Activated naive CD4-positive, alpha-beta T cell treated with anti-CD3 and anti-CD28 coated beads, Interleukin-2, amount 50 U/mL, for 24 hours (primary cell): ENCODE measurements at regions not wholly inside any gene's neighbourhood (a gene's known extent, or its start where the extent isn't known, plus 50 kb on each side); places are given as distances from the start of the nearest gene placed in this dataset.
"Not testable (repeated sequence)": the region's sequence is repeated elsewhere in the genome, so short reads cannot be mapped to it uniquely, and the experiment has no call there.

ENCODE experiments used
- H3K27ac Mint-ChIP-seq: one replicate; pipeline ENCODE4 v1.8.0; 2021; ENCODE audit warnings: mild to moderate bottlenecking, mixed read lengths
- H3K27me3 Mint-ChIP-seq: one replicate; pipeline ENCODE4 v1.8.0; 2021; ENCODE audit warnings: mixed read lengths
- H3K36me3 Mint-ChIP-seq: one replicate; pipeline ENCODE4 v1.8.0; 2021; ENCODE audit warnings: mixed read lengths
- H3K4me1 Mint-ChIP-seq: one replicate; pipeline ENCODE4 v1.8.0; 2021; ENCODE audit warnings: mixed read lengths
- H3K4me3 Mint-ChIP-seq: one replicate; pipeline ENCODE4 v1.8.0; 2021; ENCODE audit warnings: mild to moderate bottlenecking, mixed read lengths
- H3K9me3 Mint-ChIP-seq: one replicate; pipeline ENCODE4 v1.8.0; 2021; ENCODE audit warnings: mixed read lengths

DNA sequence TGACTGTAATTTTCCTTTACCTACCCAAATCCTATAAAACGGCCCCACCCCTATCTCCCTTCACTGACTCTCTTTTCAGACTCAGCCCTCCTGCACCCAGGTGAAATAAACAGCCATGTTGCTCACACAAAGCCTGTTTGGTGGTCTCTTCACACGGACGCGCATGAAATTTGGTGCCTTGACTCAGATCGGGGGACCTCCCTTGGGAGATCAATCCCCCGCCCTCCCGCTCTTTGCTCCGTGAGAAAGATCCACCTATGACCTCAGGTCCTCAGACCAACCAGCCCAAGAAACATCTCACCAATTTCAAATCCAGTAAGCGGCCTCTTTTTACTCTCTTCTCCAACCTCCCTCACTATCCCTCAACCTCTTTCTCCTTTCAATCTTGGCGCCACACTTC, 1344.7 kb upstream of the GOT2 start:
- H3K27ac Mint-ChIP-seq, H3K36me3 Mint-ChIP-seq, H3K4me3 Mint-ChIP-seq, H3K4me1 Mint-ChIP-seq, H3K27me3 Mint-ChIP-seq: not testable (repeated sequence)
- H3K9me3 Mint-ChIP-seq, result peaks cover 17% of the 10 kb centered on the region

DNA sequence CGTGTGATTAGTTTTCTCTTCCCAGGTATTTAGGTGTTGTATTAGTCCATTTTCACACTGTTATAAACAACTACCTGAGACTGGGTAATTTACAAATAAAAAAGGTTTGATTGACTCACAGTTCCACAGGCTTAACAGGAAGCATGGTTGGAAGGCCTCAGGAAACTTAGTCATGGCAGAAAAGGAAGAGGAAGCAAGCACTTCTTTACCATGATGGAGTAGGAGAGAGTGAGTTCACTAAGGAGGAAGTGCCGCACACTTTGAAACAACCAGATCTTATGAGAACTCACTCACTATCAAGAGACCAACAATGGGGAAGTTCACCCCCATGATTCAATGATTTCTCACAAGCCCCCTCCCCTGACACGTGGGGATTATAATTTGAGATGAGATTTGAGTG, 1343.7 kb upstream of the GOT2 start:
- Mint-ChIP-seq H3K4me3 (no peak overlapping the region), H3K27ac (no peak overlapping the region), H3K9me3 (peaks cover 16% of the 10 kb centered on the region), H3K27me3 (no peaks in the 10 kb centered on the region), H3K36me3 (no peaks in the 10 kb centered on the region), H3K4me1 (no peaks in the 10 kb centered on the region)

DNA sequence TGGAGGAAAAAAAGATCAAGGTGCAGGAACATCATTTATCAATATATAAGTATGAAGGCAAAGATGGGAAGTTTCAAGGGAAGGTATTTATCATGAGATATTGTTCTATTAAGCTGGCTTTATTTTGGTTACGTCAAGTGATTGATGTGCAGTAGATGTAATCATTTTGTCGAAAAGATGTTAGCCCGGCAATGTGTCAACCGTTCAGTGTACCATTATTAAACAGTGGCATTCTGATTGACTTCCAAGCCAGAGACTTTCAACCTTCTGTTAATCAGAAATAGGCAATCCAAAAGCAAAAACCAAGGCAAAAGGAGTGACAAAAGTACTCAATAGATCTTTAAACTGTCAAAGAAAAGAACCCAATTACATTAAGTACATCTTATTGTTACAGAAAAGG, 1340.3 kb upstream of the GOT2 start:
- Mint-ChIP-seq H3K27me3 (no peaks in the 10 kb centered on the region), H3K9me3 (peaks cover 11% of the 10 kb centered on the region), H3K27ac (no peak overlapping the region), H3K4me3 (no peak overlapping the region), H3K36me3 (no peaks in the 10 kb centered on the region), H3K4me1 (no peaks in the 10 kb centered on the region)

DNA sequence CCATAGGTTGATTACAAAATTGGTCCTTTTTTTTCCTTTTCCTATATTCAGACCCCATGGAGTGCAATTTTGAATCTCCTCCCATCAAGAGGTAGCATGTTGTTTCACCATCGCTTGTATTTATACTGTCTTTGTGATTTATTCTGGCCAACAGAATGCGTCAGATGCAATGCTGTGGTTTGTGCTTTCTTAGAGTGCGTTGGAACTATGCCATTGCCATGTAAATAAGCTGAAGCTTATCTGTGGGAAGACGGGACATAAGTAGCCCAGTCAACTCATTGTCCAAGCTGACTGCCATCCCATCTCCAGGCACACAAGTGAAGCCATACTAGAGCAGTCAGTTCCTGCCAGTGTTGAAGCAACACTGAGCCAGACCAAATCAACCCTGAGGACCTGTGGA, 1339.3 kb upstream of the GOT2 start:
- no peak overlapping the region for H3K4me3 Mint-ChIP-seq
- H3K27ac Mint-ChIP-seq, result no peak overlapping the region
- peaks cover 5% of the 10 kb centered on the region for H3K9me3 Mint-ChIP-seq
- H3K27me3 Mint-ChIP-seq, result no peaks in the 10 kb centered on the region
- no peaks in the 10 kb centered on the region for H3K36me3 Mint-ChIP-seq
- H3K4me1 Mint-ChIP-seq, result no peaks in the 10 kb centered on the region

DNA sequence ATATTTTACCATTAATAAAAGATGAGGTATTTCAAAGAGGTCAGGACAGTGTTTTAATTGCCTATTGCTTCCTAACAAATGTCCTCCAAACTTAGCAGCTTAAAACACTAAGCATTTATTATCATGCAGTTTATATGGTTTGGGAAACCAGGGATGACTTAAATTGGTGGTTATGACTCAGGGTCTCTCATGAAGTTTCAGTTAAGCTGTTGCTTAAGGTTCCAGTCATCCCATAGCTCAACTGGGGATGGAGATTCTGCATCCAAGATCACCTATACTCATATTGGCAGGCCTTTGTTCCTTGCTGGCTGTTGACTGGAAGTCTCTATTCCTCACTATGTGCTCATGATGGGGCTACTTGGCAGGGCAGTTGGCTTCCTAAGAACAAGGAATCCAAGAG, 1329.9 kb upstream of the GOT2 start:
- H3K4me3 Mint-ChIP-seq, result no peak overlapping the region
- H3K9me3 Mint-ChIP-seq, result no peaks in the 10 kb centered on the region
- H3K27me3 Mint-ChIP-seq, result no peaks in the 10 kb centered on the region
- no peak overlapping the region for H3K27ac Mint-ChIP-seq
- H3K36me3 Mint-ChIP-seq, result no peaks in the 10 kb centered on the region
- H3K4me1 Mint-ChIP-seq, result no peaks in the 10 kb centered on the region

DNA sequence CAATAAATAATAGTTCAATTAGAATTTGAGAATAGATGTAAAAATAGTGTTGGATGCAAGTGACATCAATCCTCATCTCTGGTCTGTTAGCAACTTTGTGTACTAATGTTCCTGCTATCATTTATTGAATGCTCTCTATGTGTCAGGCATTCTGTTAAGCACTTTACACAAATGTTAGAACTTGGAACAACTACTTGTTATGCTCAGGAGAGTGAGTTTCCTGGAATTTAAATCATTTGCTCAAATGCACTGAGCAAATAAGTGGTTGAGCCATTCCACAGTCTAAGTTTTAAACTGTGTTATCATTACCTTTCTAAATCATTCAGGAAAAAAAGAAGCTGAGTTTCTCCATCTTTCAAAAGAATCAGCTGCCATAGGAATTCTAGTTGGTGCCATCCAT, 1327.3 kb upstream of the GOT2 start:
- Mint-ChIP-seq H3K27ac (no peak overlapping the region), H3K36me3 (no peaks in the 10 kb centered on the region), H3K4me3 (no peak overlapping the region), H3K9me3 (no peaks in the 10 kb centered on the region), H3K27me3 (no peaks in the 10 kb centered on the region), H3K4me1 (no peaks in the 10 kb centered on the region)

DNA sequence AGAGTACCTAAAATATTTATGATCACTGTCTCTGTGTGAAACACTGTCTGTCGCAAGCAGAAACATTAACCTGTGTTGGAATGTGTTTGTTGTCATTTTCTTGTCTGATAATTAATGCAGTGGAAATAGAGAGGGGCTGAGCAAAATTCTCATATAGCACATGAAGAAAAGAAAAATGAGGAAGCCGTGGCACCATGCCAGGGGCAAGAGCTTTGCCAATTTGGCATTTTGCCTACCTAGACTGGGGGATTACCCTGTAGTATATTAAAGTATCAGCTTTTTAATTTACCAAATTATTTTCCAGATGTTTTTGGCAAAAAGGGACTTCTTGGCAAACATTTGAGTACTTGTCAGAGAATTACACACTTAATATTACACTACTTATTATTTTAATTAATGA, 1326.6 kb upstream of the GOT2 start:
- Mint-ChIP-seq H3K27me3 (no peaks in the 10 kb centered on the region), H3K27ac (no peak overlapping the region), H3K36me3 (no peaks in the 10 kb centered on the region), H3K4me1 (no peaks in the 10 kb centered on the region), H3K4me3 (no peak overlapping the region), H3K9me3 (peaks cover 5% of the 10 kb centered on the region)

DNA sequence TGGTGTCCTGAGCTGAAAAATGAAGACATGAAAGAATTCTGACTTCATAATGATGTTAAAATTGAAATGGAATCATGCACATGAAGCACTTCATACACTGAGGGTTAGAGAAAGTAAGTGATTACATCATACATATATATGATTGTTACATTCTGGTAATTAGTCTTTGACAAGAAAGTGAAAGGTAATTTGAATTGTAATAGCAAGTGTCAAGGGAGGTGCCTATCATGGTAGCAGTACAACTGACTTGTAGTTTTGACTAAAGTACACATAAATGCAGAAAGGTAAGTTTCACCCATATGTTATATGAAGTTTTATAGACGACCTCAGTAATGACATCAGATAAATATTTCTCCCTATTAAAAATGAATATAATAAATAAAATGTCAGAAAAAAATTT, 1325.0 kb upstream of the GOT2 start:
- Mint-ChIP-seq H3K27ac (no peak overlapping the region), H3K36me3 (no peaks in the 10 kb centered on the region), H3K4me3 (no peak overlapping the region), H3K9me3 (peaks cover 10% of the 10 kb centered on the region), H3K27me3 (no peaks in the 10 kb centered on the region), H3K4me1 (no peaks in the 10 kb centered on the region)

DNA sequence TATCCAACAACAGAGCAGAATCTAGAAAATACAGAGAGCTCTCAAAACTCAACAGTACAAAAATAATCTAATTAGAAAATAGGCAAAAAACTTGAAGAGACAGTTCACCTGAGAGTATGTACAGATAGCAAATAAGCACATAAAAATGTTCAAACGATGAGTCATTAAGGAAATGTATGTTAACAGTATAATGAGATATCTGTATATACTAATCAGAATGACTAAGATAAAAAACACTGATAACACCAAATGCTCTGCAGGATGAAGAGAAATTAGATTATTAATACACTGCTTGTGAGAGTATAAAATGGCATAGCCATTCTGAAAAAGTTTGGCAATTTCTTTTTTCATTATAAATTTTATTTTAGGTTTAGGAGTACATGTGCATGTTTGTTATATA, 1307.6 kb upstream of the GOT2 start:
- Mint-ChIP-seq H3K9me3 (peaks cover 15% of the 10 kb centered on the region), H3K27me3 (no peaks in the 10 kb centered on the region), H3K4me1 (no peaks in the 10 kb centered on the region), H3K36me3 (no peaks in the 10 kb centered on the region), H3K4me3 (no peak overlapping the region), H3K27ac (no peak overlapping the region)

DNA sequence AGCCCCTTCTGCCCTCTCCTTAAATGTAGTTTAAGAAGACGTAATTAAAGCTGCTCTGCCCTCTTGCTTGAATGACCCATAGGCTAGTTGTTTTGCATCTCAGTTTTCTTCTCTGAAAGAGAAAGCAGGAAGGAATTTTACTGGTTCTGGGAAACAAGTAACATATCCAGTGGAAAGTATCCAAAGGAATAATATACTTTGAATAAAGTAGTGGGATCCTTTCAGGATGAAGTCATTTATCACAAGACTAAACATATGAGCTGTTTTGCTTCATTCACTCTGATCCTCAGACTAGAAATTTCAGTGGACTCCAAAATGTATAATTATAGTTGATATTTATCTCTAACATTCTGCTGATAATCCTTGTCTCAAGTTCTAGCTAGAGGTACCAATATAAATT, 1297.6 kb upstream of the GOT2 start:
- H3K4me3 Mint-ChIP-seq, result no peak overlapping the region
- H3K9me3 Mint-ChIP-seq, result peaks cover 9% of the 10 kb centered on the region
- H3K36me3 Mint-ChIP-seq, result no peaks in the 10 kb centered on the region
- no peaks in the 10 kb centered on the region for H3K27me3 Mint-ChIP-seq
- H3K27ac Mint-ChIP-seq, result no peak overlapping the region
- no peaks in the 10 kb centered on the region for H3K4me1 Mint-ChIP-seq

DNA sequence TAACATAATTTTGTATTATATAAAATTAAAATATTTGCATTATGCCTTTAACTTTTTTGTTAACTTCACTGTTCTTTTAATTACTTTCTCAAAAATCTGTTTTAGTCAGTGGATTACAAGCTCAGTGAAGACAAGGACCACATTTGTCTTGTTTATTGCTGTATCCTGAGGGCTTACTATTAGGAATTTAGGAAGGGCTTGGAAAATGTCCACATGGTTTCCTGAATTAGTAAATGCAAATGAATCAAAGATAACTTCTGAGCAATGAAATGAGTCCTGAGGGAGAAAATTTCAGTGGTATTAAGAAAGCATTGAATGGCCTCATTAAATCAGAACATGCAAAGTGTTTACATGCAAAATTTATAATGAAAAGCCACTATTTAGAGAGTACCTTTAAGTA, 1293.2 kb upstream of the GOT2 start:
- Mint-ChIP-seq H3K27ac (no peak overlapping the region), H3K27me3 (no peaks in the 10 kb centered on the region), H3K9me3 (peaks cover 7% of the 10 kb centered on the region), H3K4me3 (no peak overlapping the region), H3K36me3 (no peaks in the 10 kb centered on the region), H3K4me1 (no peaks in the 10 kb centered on the region)

DNA sequence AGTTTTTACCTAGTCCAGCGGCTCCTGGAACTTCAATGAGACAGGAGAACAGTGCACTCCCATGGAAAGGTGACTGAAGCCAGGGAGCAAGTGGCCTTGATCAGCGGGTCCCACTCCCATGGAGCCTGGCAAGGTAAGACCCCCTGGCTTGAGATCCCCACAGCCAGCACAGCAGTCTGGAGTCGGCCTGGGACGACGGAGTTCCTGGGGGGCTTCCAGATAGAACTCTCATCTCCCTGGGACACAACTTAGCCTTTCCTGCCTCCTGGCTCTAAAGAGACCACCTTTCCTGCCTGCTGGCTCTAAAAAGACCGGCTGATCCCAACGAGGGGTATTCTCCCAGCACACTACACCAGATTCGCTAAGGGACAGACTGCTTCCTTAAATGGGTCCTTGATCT, 1279.0 kb upstream of the GOT2 start:
- no peaks in the 10 kb centered on the region for H3K4me1 Mint-ChIP-seq
- peaks cover 5% of the 10 kb centered on the region for H3K9me3 Mint-ChIP-seq
- H3K4me3 Mint-ChIP-seq, result no peak overlapping the region
- H3K27ac Mint-ChIP-seq, result no peak overlapping the region
- peaks cover 1% of the 10 kb centered on the region for H3K36me3 Mint-ChIP-seq
- H3K27me3 Mint-ChIP-seq, result no peaks in the 10 kb centered on the region

DNA sequence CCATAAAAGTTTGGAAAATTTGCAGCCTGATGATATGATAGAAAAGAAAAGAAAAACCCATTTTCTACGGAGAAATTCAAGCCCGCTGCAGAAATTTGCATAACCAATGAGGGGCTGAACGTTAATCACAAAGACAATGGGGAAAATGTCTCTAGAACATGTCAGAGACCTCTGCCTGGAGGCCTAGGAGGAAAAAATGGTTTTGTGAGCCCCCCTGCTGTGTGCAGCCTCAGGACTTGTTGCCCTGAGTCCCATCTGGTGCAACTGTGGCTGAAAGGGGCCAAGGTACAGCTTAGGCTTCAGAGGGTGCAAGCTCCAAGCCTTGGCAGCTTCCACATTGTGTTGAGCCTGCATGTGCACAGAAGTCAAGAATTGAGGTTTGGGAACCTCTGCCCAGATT, 1267.4 kb upstream of the GOT2 start:
- Mint-ChIP-seq H3K27me3 (no peaks in the 10 kb centered on the region), H3K4me1 (no peaks in the 10 kb centered on the region), H3K4me3 (no peak overlapping the region), H3K9me3 (peaks cover 9% of the 10 kb centered on the region), H3K27ac (no peak overlapping the region), H3K36me3 (no peaks in the 10 kb centered on the region)

DNA sequence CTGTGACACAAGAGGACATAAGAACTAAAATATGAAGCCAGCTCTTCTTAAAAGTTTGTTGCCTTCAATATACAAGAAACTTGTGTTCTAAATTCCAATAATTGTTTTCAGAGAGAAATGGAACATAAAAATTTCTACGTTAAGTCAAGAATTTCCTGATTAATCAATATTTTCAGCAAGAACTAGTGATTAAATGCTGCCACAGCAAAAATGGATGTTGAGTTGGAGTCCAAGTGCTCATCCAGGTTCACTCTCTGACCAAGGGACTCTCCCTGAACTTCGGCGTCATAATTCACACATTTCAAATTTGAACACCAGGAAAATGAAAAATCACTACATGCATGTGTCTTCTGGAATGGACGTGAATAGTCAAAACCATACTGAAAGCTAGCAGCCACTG, 1263.6 kb upstream of the GOT2 start:
- H3K36me3 Mint-ChIP-seq, result no peaks in the 10 kb centered on the region
- H3K27ac Mint-ChIP-seq, result no peak overlapping the region
- H3K9me3 Mint-ChIP-seq, result peaks cover 20% of the 10 kb centered on the region

DNA sequence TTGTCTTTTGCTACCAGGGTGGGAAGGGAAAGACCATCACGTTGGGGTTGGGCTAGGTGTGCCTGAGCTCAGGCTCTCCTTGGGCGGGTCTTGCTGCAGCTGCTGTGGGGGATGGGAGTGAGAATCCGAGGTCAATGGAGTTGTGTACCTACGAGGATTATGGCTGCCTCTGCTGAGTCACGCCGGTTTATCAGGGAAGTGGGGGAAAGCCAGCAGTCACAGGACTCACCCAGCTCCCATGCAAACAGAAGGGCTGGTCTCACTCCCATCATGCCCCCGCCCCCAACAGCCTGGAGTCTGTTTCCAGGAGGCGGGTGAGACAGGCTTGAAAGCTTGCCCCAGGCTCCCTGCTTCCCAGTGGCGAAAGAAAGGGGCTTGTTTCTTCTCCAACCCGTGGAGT, 1259.0 kb upstream of the GOT2 start:
- Mint-ChIP-seq H3K27me3 (no peaks in the 10 kb centered on the region), H3K4me1 (no peaks in the 10 kb centered on the region), H3K27ac (no peak overlapping the region), H3K9me3 (peaks cover 26% of the 10 kb centered on the region), H3K4me3 (no peak overlapping the region), H3K36me3 (no peaks in the 10 kb centered on the region)

More for the DNA sequence above, 1263.6 kb upstream of the GOT2 start:
- Mint-ChIP-seq H3K4me3 (no peak overlapping the region), H3K27me3 (no peaks in the 10 kb centered on the region), H3K4me1 (no peaks in the 10 kb centered on the region)

DNA sequence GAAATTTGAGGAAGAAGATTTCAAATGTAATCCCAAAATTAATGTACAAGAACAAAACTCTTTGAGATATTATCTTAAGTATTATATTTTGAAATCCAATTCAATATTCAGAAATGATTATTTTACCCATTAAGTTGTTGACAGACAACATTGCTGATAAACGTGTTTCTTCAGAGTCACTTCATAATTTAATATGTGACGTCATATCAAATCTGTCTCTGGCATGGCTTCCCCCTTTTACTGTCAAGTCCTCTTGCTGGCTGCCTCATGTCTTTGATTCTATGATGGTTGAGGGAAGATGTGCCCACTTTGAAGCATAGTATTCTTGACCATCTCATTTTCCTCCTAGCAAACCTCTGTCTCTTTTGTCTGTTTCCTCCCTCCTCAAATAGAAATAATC, 1257.1 kb upstream of the GOT2 start:
- Mint-ChIP-seq H3K27me3 (no peaks in the 10 kb centered on the region), H3K36me3 (no peaks in the 10 kb centered on the region), H3K4me1 (no peaks in the 10 kb centered on the region), H3K27ac (no peak overlapping the region), H3K4me3 (no peak overlapping the region), H3K9me3 (peaks cover 26% of the 10 kb centered on the region)

DNA sequence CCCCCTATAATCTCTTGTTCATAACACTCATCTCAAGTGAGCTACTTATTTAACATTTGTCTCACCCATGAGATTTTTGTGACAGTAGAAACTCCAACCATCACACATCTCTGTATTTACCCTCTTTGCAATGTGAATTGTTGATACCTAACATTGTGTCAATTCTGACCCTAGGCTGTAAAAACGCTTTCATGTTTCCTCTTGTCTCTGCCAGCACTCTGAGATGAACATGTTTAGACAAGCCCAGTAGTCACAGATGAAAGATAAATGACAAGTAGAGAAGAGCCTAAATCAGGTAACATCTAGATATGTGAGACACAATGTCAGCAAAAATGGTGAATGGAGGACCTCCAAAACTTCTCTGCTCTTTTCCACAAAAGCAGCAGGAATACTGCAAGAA, 1254.5 kb upstream of the GOT2 start:
- Mint-ChIP-seq H3K36me3 (no peaks in the 10 kb centered on the region), H3K9me3 (peaks cover 32% of the 10 kb centered on the region), H3K4me1 (no peaks in the 10 kb centered on the region), H3K27ac (no peak overlapping the region), H3K4me3 (no peak overlapping the region), H3K27me3 (no peaks in the 10 kb centered on the region)

DNA sequence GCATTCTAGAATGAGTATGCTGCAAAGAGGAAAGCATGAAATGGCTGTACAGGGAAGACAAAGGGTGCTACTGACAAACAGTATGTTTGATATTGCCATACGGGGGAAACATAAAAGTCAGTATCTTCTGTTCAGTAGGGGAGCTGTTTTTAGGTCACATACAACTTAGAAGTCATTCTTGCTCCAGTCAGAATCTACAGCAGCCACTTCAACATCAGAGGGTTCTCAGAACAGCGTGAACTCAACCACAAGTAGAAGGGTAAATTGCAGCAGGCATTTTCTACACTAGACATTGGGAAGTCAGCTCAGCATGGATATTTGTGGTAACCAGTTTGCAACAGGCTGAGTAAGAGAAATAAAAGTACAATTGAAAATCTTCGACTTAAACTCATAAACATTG, 1241.8 kb upstream of the GOT2 start:
- no peak overlapping the region for H3K27ac Mint-ChIP-seq
- H3K36me3 Mint-ChIP-seq, result no peaks in the 10 kb centered on the region
- no peaks in the 10 kb centered on the region for H3K27me3 Mint-ChIP-seq
- H3K4me1 Mint-ChIP-seq, result no peaks in the 10 kb centered on the region
- peaks cover 8% of the 10 kb centered on the region for H3K9me3 Mint-ChIP-seq
- no peak overlapping the region for H3K4me3 Mint-ChIP-seq
